GM19395 (cell line): ENCODE measurements at regions not wholly inside any gene's neighbourhood (a gene's known extent, or its start where the extent isn't known, plus 50 kb on each side); places are given as distances from the start of the nearest gene placed in this dataset.
A peak's percentile ranks its signal among the peaks of the same experiment; 100 is the strongest.

Source experiments
- ATAC-seq: cut with Tn5 transposase; IDR thresholded peaks from one replicate; pipeline ENCODE4 v1.9.1; 2021; ENCODE audit warnings: mild to moderate bottlenecking, moderate library complexity; ENCODE audit not compliant: unreplicated experiment

DNA sequence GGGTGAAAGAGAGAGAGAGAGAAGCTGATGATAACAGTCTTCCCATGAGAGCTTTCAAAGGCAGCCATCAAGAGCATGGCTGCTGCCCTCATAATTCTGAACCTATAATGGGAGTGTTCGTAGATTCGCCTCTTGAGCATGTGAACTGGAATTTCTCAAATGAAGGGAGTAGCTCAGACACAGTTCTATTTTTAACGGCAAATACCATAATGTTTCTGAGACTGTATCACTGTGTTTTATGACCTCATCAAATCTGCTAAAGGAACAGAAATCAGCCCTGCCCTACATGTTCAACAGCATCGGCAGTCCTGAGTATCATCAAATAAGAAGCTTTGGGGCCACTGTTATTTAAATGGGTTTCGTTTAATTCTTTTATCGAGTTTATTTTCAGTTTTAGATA lies 645.6 kb downstream of the GALR1 start:
- no peak for ATAC-seq

DNA sequence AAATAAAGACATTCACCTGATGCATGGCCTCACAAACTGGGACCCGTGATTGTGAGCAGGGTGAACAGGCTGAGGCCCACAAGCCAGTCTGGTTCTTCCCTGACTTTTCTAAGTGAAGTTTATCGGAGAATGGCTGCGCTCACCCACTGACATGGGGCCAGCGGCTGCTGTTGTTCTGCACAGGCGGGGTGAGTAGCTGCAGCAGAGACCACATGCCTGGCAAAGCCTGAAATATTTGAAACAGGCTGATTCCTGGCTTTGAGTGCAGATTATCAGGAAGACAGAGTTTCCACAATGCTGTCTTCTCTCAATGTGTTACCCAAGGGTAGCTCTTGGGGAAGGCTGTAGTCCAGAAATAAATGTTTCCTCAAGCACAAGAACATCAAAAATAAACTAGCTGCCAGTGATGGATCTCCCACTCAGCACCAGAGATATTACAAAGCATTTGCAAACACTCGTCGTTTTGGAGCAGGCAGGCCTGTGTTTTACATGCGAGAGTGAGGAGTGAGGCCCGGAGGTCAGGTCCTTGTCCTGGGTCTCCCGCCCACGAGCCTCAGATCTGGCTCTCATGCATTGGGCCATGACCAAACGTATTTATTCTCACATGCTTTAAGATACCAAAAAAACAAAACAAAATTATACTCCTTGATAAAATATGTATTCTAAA lies 647.1 kb downstream of the GALR1 start:
- no peak for ATAC-seq

DNA sequence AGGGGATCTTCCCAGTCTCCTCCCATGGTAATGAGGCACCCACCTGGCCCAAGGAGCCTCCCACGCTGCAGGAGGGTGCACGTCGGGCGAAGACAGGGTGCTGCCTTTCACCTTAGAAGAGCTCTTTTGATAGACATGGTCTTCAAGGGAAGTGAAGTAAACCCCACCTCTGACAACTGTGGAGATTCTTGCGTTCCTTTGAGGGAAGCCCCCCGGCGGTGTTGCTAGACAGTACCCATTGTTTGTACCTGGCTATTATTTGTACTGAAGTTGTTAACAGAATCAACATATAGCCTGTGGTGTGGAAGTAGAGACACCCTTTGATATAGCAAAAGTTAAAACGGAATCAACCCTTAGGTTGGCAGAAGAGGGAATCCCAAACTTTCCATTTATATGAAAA lies 648.0 kb downstream of the GALR1 start:
- ATAC-seq = no peak

- peak; percentile 99 for ATAC-seq
Measured at GRCh38 chr18:77899972-77900754, 650.5 kb downstream of the GALR1 start.

GRCh38 chr18:77905011-77905410 lies 655.4 kb downstream of the GALR1 start:
- no peak for ATAC-seq

DNA sequence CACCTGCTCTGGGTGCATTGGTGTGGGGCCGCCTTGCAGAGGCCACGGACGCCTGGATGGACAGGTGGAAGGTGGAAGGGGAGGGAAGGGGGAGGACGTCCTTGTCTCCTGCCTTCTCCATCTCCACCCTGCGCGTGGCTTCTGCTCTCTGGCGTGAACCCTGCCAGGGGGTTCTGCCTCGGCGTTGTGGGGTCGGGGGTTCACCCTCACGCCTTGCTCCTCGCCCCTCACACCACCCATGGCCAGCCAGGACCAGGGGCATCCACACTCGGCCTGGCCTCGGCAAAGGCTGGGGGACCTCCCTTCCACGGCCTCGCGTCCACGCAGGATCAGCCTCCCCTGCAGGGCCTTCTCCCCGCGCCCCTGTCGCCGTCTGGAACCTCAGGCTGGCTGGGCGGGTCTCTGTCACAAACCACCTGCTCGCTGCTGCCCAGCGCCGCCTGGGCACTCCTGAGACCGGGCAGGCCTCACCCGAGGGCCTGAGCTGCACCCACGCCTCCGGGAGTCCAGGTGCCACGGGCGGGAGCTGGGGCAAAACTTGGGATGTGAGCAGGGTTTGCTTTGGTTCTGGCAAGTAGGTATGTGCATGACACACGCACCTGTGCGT lies 655.9 kb downstream of the GALR1 start:
- no peak for ATAC-seq

- no peak for ATAC-seq
Measured at GRCh38 chr18:77906103-77906892, 656.6 kb downstream of the GALR1 start.

DNA sequence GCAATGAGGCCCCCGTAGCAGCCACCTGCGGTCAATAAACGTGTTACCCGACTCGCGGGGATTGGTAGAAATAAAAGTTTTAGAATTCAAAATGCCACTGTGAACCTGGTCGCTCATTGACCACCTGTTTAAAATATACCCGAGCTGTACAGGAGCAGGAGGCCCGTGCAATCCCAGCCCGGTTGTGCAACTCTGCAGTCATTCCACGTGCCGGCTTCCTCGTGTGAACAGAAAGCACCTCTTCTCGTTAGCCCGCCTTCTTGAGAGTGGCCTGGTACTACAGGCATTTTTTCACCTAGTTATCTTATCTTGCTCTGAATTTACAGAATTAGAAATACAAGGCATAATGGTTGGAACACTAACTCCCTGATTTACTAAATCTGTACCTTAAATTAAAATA lies 660.7 kb downstream of the GALR1 start:
- ATAC-seq = no peak

- no peak for ATAC-seq
Measured at GRCh38 chr18:77911971-77912605, 662.4 kb downstream of the GALR1 start.

DNA sequence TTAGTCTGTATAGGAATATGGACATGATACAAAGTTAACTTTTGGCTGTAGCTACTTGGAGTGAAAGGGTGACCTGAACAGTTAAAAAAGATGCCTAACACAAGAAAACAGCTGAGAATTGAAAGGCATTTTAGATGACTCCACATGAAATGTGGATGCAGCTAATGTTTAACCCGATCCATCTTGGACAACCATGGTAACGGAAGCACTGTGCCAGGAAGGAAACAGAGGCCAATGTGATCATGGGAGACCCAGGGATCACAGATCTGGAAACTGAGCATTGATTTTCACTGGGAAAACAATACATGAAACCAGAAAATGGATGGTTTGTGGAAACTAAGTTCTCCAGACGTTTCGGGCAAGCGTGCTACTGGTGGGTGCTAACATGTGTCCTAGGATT lies 669.1 kb downstream of the GALR1 start:
- no peak for ATAC-seq

- no peak for ATAC-seq
Measured at GRCh38 chr18:77919923-77920322, 670.3 kb downstream of the GALR1 start.

- no peak for ATAC-seq
Measured at GRCh38 chr18:77935342-77935741, 685.7 kb downstream of the GALR1 start.

DNA sequence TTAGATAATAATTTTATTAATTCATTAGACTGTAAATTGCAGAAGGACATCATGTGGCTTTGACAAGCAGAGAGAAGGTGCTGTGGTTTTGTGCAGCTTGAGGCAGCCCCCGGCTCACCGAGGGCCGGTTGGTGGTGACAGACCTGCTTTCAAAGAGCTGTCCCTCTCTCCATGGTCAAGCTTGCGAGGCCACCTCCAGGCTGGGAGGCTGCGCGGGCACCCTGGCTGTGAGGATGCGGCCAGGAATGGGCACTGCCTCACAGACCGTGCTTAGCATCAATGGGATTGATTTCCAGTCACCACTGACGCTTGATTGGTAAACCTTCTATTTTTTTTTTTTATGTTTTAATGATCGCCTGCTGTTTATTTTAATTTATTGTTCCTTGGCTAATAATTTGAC lies 690.9 kb downstream of the GALR1 start:
- ATAC-seq = no peak

- no peak for ATAC-seq
Measured at GRCh38 chr18:77944533-77944932, 694.9 kb downstream of the GALR1 start.

DNA sequence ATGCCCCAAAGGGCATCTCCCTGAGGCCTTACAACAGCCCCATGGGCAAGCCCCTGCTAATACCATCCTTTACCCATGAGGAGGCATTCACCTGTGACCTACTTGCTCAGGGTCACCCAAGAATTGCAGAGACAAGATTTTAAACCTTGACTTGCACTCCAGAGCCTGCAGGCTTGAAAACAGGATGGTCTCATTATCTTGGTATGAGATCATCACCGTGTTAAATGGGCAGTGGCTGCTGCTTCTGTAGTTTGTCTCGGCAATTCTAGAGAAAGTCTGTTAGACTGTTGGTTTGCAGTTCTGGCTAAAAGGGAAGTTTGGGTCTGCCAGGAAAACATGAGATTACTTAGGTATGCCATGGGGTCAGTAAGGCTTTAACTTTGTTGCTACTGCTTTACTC lies 698.9 kb downstream of the GALR1 start:
- ATAC-seq = no peak

DNA sequence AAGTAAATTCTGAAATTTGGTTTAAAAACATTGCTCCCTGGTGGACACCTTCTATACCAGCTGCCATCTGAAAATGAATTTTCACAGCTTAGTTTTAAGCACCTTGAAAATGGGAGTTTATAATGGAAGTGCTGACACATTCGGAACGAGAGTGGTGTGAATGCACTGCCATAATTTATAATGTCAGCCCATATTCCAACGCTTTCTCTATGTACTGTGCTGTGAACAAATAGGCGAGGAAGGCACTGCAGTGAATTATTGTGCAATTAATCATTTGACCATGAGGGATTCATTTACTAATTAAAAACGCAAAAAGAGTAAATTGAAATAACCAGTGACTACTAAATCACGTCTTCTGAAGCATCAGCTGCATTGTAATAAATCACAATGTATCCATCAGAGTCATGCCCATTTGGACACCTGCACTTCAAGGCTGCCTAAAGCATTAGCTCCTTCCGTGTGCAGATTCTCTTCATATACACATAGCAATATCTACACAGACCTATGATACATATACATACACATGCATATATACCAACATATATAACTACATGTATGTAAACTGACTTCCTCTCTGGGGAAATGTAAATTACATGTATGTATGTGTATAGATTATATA lies 699.8 kb downstream of the GALR1 start:
- ATAC-seq = no peak

DNA sequence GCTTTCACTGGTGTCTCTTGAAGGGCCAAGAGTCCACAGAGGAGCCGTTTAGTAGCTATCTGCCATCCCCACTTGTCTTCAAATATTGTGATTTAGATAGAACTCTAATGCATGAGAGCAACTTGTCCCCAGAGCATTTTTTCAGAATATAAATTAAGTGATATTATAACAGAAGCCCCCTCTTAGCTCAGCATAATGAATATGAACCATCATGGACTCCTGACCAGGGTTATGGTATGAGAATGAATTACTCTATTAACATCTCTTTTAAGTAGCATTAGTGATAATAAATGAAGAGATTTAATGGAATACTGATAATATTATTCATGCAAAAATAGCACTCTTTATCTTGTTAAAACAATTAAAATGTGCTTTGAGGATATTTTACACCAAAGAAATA lies 709.6 kb downstream of the GALR1 start:
- no peak for ATAC-seq

- no peak for ATAC-seq
Measured at GRCh38 chr18:77960791-77961410, 711.3 kb downstream of the GALR1 start.

DNA sequence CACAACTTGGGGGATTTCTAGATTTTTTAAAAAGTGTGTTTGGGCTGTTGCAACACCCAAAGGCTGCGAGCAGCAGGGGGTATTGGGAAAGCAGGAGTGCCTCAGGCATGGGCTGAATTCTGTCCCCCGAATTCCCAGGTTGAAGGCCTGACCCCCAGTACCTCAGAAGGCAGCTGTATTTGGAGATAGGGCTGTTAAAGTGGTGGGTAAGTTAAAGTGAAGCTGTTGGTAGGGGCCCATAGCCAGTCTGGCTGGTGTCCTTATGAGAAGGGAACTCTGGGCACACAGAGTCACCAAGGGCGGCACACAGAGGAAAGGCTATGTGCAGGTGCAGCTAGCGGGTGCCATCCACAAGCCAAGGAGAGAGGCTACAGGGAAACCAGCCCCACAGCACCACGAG lies 717.4 kb downstream of the GALR1 start:
- no peak for ATAC-seq

GRCh38 chr18:77967791-77968190 lies 718.1 kb downstream of the GALR1 start:
- no peak for ATAC-seq
